ENCODE measurements at regions not wholly inside any gene's neighbourhood (a gene's known extent, or its start where the extent isn't known, plus 50 kb on each side); places are given as distances from the start of the nearest gene placed in this dataset.

DNA sequence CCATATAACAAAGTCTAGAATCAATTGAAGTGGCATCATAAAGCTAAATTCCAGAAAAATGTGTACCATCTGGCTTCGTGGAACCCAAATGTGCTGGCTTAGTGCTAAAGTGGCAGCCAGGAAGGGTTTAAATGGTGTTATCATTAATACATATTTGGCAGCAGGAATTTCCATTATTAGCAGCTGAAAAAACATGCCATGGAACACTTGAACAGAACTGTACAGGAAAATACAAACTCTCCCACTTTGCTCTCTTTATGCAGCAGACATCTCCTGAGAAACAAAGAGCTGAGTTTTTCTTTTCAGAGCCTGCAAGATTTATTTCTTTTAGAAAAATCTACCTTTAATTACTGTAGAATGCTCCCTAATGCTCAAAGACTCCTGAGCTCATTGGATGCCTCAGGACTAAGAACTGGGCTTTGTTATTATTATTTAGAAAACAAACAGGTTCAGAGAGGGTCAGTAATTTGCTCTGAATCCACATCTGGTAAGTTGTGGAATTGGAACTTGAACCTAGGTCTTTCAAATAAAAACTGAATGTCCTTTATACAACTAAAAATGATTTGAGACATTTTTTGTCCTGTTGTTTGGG lies 179.0 kb downstream of the LACC1 start:
- DNase-seq, result no peak

GRCh38 chr13:44061876-44062275 lies 182.2 kb downstream of the LACC1 start:
- no peak for DNase-seq

DNA sequence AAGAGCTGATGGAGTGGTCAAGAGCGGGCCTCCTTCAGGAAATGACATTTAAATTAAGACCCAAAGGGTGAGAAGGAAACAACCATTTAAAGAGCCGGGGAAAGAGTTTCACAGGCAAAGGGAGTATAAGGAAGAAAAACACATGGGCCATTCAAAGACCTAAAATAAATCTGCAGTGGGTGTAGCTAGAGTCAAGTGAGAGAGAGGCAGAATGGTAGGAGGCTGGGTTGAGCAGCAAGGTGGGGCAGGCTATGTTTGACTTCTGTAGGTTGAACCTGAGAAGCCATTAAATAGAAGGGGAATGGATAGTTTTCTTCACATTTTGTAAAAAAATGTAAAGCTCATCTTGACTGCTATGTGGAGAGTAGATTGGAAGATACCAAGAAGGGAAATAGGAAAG lies 183.8 kb downstream of the LACC1 start:
- no peak for DNase-seq

DNA sequence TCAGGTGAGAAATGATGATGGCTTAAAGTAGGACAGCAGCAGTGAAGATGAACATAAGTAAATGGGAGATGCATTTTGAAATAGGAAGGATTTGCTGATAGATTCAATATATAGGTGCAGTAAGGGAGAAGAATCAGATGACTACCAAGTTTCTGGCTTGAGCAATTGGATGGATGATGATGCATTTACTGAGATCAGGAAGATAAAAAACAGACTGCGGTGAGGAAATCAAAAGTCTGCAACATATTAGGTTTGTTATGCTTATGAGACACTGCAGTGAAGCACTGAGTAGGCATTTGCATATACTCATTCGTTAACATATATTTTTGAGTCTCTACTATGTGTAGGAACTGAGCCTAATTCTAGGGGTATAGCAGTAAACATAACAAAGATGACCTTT lies 184.2 kb downstream of the LACC1 start:
- no peak for DNase-seq

- DNase-seq, result no peak
Measured at GRCh38 chr13:44064357-44064756, 184.7 kb downstream of the LACC1 start.

DNA sequence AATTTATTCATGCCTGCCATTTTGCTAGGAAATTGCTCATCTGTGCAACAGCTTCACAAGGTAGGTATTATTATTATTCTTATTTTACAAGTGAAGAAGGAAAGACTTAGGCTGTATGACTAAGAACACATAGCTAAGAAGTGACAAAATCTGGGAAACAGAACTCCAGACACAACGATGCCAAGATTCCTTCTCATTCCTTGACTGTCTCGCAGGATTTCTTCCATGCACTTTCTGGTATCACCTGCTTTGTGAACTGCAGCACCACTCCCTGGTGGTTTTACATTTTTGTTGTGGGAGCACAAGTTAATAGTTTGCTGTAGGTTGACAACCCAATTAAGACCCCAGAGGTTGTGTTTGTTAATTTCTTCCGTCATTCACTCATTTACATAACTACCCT lies 188.5 kb downstream of the LACC1 start:
- DNase-seq, result no peak

DNA sequence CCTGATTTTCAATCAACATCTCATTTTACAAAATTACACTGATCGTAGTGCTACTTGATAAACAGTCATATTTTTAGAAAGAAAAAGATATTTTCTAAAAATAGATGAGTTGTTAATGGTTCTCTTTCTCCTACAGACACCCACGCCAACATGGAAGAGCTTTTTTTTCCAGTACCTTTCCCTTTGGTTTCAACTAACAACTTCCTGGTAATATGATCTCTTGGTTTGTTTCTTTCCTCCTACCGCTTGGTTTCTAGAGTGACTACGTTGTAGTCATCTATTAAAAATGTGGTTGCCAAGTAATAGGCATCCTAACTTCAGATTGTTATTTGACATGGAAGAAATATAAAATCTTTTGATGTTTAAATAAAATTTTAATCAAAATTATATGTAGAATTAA lies 189.0 kb downstream of the LACC1 start:
- DNase-seq, result no peak

DNA sequence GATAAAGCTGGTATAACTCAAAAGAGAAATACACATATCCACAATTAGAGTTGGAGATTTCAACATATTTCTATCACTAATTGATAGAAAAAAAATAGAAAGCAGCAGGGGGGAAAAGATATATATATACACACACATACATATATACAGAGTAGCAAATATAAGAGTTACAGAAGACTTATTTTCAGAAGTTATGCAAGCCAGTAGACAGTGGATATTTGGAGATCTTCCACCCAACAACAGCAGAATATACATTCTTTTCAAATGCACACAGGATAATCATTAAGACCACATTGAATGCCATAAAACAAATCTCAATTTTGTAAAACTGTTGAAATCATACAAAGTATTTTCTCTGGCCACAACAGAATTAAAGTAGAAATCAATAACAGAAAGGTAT lies 192.8 kb downstream of the LACC1 start:
- DNase-seq, result no peak

DNA sequence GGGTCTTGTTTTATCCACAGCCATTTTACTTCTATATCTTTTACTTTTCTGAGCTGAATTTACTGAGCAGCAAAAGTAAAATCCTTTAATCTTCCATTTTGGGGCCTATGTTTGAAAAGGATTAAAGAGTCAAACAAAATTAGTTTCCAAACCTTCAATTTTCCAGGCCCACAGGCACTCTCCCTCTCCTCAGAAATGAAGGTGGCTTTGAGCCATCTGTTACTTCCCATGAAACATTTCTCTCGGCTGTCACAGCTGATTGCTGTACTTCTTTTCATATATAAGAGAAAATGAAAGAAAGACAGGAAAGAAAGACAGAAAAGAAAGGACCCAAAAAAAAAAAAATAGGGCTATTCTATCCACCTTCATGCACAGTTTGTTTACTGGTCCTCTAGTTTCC lies 194.9 kb downstream of the LACC1 start:
- no peak for DNase-seq

GRCh38 chr13:44075113-44075512 lies 195.4 kb downstream of the LACC1 start:
- DNase-seq, result no peak

- DNase-seq, result no peak
Measured at GRCh38 chr13:44078806-44079376, 199.2 kb downstream of the LACC1 start.

GRCh38 chr13:44079413-44080205 lies 199.9 kb downstream of the LACC1 start:
- DNase-seq, result no peak

- no peak for DNase-seq
Measured at GRCh38 chr13:44084146-44084545, 204.4 kb downstream of the LACC1 start.

DNA sequence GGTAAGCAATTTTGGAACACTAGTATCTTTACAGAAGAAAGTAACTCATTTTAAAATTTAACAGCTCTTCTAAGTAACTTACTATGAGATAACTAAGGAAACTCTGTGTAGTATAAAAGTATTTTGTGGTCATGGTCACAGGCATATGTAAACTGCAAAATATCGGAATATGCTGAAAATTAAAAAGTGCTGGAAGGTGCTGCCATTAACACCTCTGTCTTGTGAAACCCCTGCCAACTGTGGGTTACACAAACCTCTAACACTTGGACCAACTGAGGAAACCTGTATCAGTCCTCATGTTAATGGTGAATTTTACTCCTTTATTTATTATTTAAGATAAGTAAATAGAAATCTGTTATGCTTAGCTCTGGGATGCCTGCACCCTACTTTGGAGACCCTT lies 206.7 kb downstream of the LACC1 start:
- no peak for DNase-seq

DNA sequence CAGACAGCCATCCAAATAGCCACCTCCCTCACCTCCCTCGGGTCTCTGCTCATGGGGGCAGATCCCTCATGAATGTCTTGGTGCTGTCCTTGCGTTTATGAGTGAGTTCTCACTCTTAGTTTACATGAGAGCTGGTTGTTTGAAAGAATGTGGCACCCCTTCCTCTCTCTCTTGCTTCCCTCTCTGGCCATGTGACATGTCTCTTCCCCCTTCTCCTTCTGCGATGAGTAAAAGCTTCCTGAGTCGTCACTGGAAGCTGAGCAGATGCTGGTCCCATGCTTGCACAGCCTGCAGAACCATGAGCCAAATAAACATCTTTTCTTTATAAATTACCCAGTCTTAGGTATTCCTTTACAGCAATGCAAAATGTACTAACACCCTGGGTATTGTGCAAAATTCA lies 208.7 kb downstream of the LACC1 start:
- no peak for DNase-seq

DNA sequence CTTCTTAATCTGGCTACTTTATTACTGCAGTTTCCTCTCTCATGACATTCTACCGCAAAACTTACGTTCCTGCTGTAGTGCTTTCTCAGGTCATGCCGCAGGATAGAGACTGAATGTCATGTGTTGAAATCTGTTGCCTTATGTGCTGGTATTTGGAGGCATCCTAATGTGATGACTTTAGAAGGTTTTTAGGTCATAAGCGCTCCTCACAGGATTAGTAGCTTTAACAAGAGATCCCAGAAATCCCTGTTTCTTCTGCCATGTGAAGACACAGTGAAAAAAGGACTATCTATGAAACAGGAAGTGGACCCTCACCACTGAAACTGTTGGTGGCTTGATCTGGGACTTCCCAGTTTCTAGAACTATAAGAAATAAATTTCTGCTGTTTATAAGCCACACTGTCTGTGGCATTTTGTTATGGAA lies 209.3 kb downstream of the LACC1 start:
- DNase-seq, result no peak

- no peak for DNase-seq
Measured at GRCh38 chr13:44089452-44089851, 209.7 kb downstream of the LACC1 start.

DNA sequence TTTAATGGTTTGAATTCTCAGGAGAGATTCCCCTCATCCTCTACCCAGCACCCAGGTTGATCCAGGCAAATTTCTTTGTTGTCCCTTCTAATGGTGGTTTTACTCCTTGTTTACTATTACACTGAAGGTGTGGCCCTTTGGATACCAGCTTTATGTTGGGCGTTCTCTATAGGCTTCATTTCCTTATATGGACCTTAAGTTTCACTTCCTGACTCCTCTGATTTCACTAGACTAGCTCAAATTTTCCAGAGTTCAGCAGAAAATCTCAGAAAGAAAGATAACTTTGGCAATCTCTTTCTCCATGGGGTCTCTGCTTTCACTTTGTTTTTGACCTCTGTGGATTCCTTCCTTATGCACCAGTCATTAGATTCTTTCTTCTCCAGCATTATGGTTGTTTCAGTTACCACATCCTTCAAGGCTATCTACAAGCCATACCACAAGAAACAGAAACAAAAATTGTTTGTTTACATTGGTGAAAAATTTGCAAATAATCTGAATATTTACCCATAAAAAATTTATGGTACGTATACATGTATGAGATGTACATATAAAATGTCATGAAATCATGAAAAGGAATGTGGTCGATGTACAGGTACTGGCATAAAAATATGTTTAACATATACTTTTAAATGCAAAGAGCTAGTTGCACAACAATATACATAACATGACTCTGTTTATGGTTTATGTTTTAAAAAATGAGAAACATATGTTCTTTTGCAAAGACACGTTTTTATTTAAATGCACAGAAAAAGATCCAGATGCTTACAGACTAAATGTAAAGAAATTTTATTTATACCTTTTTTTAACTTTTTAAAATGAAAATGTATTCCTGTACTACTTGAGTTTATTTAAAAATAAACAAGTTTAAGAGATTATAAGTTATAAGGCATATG lies 212.6 kb downstream of the LACC1 start:
- no peak for DNase-seq

DNA sequence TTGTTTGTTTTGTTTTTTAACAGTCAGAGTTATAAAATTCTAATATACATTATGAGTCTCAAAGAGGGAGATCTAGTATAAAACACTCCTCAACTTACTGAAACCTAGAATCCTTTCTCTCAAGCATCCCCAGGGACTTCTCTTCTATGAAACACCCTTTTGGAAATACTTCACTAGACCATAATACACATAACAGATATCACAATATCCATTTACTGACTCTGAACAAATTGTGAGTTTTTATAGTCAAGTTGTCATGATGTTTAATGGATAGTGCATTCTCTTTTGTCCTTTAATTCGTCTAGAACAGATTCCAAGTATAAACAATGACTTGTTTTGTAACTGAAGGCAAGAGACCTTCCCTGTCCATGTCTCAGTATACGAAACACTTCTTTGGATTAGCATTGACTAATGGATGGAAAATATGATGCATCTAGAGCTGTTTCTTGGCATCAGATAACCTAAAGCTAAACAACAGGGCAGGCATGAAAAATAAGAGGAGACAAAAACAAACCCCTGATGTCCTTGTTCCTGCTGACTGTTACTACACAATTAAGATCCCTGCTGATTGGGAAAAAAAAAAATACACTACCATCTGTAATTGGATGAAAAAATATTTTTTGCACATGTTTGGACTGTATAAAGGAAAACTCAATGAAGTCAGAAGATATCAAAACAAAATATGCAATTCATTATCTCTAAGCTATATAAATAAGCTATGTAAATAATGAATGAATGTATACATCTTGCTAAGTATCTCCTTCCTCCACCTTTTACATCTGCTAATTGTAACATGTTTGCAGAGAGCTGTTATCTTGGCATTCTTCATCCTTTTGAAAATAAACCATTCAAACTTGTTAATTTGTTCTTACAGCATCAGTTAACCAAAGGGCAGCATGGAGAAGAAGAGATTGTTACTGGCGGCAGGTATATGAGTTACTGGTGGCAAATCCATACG lies 214.2 kb downstream of the LACC1 start:
- no peak for DNase-seq

- no peak for DNase-seq
Measured at GRCh38 chr13:44096901-44097300, 217.2 kb downstream of the LACC1 start.

DNA sequence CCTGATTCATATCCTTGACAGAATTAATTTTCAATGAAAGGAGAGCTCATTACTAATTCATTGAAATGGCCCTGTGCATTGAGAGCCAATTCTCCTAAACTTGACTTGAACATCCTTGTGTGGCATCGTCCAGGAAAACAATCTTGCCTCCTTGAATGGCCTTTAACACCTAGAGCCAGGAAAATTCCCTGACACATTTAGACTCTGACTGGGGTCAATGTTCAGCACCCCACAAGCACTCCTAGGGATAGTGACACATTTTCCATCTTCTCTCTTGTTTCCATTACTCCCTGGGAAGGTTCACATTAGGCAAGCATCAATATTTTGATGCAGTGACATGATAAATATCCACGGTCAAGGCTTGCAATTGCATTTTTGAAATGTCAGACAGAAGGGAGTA lies 218.9 kb downstream of the LACC1 start:
- no peak for DNase-seq
